Coronary artery (tissue), 2 donors: ENCODE measurements at regions not wholly inside any gene's neighbourhood (a gene's known extent, or its start where the extent isn't known, plus 50 kb on each side); places are given as distances from the start of the nearest gene placed in this dataset.

Experiments used
- DNase-seq: peaks from one replicate; pipeline ENCODE4 v3.0.0-alpha.2; 2017; ENCODE audit warnings: low spot score
- H3K27ac ChIP-seq, 2 donors: fragments of 200-600 bp; sonication (generic); one replicate each; pipeline ENCODE4 v1.5.1; 2016 to 2019
- H3K4me3 ChIP-seq: fragments of 200-600 bp; sonication (generic); 2 replicates; pipeline ENCODE4 v1.5.1; 2016; ENCODE audit warnings: mild to moderate bottlenecking, moderate library complexity
- TF ChIP-seq, protein P1 (sequence below): fragments of 200-600 bp; sonication (generic); IDR thresholded peaks from one replicate; pipeline ENCODE4 v1.5.1; 2019; ENCODE audit warnings: antibody characterized with exemption

DNA sequence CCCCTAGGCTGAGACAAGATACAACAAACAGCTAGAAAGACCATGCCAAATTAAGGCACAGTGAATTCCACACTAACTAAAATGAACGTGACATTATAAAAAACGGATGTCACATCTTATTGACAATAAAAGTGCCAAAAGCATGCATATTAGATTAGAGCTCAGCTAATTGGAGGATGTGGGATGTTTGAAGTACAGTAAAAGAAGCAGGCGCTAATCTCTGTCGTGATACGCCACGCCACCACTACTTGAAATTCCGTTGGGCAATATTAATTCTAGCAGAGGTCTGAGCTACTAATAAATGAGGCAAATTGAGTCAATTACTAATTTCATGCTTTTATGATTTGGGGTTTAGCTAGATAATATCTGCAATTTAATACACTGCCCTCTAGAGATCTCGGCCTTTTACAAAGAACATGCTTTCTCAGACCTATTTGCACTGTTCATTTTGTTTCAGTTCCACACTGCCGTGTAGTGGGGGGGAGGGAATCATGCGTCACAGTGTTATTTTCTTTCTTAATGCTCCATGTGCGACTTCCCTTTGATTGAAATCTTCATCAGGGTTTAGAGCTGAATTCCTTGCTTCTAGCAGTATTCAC, 52.9 kb upstream of the ROBO2 start:
- DNase-seq: no peak
- TF ChIP-seq, protein P1, sequence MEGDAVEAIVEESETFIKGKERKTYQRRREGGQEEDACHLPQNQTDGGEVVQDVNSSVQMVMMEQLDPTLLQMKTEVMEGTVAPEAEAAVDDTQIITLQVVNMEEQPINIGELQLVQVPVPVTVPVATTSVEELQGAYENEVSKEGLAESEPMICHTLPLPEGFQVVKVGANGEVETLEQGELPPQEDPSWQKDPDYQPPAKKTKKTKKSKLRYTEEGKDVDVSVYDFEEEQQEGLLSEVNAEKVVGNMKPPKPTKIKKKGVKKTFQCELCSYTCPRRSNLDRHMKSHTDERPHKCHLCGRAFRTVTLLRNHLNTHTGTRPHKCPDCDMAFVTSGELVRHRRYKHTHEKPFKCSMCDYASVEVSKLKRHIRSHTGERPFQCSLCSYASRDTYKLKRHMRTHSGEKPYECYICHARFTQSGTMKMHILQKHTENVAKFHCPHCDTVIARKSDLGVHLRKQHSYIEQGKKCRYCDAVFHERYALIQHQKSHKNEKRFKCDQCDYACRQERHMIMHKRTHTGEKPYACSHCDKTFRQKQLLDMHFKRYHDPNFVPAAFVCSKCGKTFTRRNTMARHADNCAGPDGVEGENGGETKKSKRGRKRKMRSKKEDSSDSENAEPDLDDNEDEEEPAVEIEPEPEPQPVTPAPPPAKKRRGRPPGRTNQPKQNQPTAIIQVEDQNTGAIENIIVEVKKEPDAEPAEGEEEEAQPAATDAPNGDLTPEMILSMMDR: no peak
- Histone ChIP-seq H3K27ac (no peak overlapping the region), H3K4me3 (no peak overlapping the region)
